KOPT-K1 (cell line): ENCODE measurements at regions not wholly inside any gene's neighbourhood (a gene's known extent, or its start where the extent isn't known, plus 50 kb on each side); places are given as distances from the start of the nearest gene placed in this dataset.

Experiments used
- H3K27ac ChIP-seq: fragments of 200-600 bp; sonication (generic); 2 replicates; pipeline ENCODE4 v1.5.1; 2016; ENCODE audit warnings: antibody characterized with exemption, mild to moderate bottlenecking, low read depth, low read length; ENCODE audit not compliant: poor library complexity, severe bottlenecking
- H3K36me3 ChIP-seq: fragments of 200-600 bp; sonication (generic); 2 replicates; pipeline ENCODE4 v1.5.1; 2017; ENCODE audit warnings: antibody characterized with exemption, mild to moderate bottlenecking, low read length, moderate library complexity; ENCODE audit not compliant: insufficient read depth
- H3K9me3 ChIP-seq: fragments of 200-600 bp; sonication (generic); 2 replicates; pipeline ENCODE4 v1.5.1; 2017; ENCODE audit warnings: antibody characterized with exemption, low read length, mild to moderate bottlenecking; ENCODE audit not compliant: insufficient read depth, poor library complexity, severe bottlenecking

- Histone ChIP-seq H3K36me3 (no peaks in the 10 kb centered on the region), H3K27ac (no peak overlapping the region), H3K9me3 (no peaks in the 10 kb centered on the region)
These were observed 674.5 kb downstream of the HDGFL1 start for GRCh38 chr6:23243854-23244253.

GRCh38 chr6:23244300-23244699, 674.9 kb downstream of the HDGFL1 start:
- H3K9me3 ChIP-seq: no peaks in the 10 kb centered on the region
- no peak overlapping the region for H3K27ac ChIP-seq
- H3K36me3 ChIP-seq: no peaks in the 10 kb centered on the region

GRCh38 chr6:23245572-23245971, 676.2 kb downstream of the HDGFL1 start:
- no peaks in the 10 kb centered on the region for H3K36me3 ChIP-seq
- no peaks in the 10 kb centered on the region for H3K9me3 ChIP-seq
- H3K27ac ChIP-seq: no peak overlapping the region

GRCh38 chr6:23246896-23247295, 677.5 kb downstream of the HDGFL1 start:
- H3K27ac ChIP-seq: no peak overlapping the region
- no peaks in the 10 kb centered on the region for H3K9me3 ChIP-seq
- H3K36me3 ChIP-seq: no peaks in the 10 kb centered on the region

GRCh38 chr6:23250556-23250955, 681.2 kb downstream of the HDGFL1 start:
- H3K27ac ChIP-seq: no peak overlapping the region
- no peaks in the 10 kb centered on the region for H3K36me3 ChIP-seq
- no peaks in the 10 kb centered on the region for H3K9me3 ChIP-seq

- Histone ChIP-seq H3K9me3 (no peaks in the 10 kb centered on the region), H3K27ac (no peak overlapping the region), H3K36me3 (no peaks in the 10 kb centered on the region)
These were observed 693.5 kb downstream of the HDGFL1 start for GRCh38 chr6:23262864-23263263.

GRCh38 chr6:23265270-23265669, 695.9 kb downstream of the HDGFL1 start:
- Histone ChIP-seq H3K36me3 (no peaks in the 10 kb centered on the region), H3K9me3 (no peaks in the 10 kb centered on the region), H3K27ac (no peak overlapping the region)

- H3K27ac ChIP-seq: no peak overlapping the region
- H3K36me3 ChIP-seq: no peaks in the 10 kb centered on the region
- no peaks in the 10 kb centered on the region for H3K9me3 ChIP-seq
These were observed 697.2 kb downstream of the HDGFL1 start for GRCh38 chr6:23266536-23266935.

GRCh38 chr6:23267651-23268050, 698.3 kb downstream of the HDGFL1 start:
- H3K36me3 ChIP-seq: no peaks in the 10 kb centered on the region
- H3K27ac ChIP-seq: no peak overlapping the region
- no peaks in the 10 kb centered on the region for H3K9me3 ChIP-seq

- Histone ChIP-seq H3K36me3 (no peaks in the 10 kb centered on the region), H3K27ac (no peak overlapping the region), H3K9me3 (no peaks in the 10 kb centered on the region)
These were observed 699.0 kb downstream of the HDGFL1 start for GRCh38 chr6:23268348-23268747.

GRCh38 chr6:23269436-23269835, 700.1 kb downstream of the HDGFL1 start:
- H3K36me3 ChIP-seq: no peaks in the 10 kb centered on the region
- H3K27ac ChIP-seq: no peak overlapping the region
- H3K9me3 ChIP-seq: no peaks in the 10 kb centered on the region

GRCh38 chr6:23272536-23272935, 703.2 kb downstream of the HDGFL1 start:
- H3K9me3 ChIP-seq: no peaks in the 10 kb centered on the region

GRCh38 chr6:23277521-23278179, 708.3 kb downstream of the HDGFL1 start:
- no peak overlapping the region for H3K27ac ChIP-seq
- no peaks in the 10 kb centered on the region for H3K36me3 ChIP-seq
- no peaks in the 10 kb centered on the region for H3K9me3 ChIP-seq

More at GRCh38 chr6:23272536-23272935, 703.2 kb downstream of the HDGFL1 start:
- Histone ChIP-seq H3K36me3 (no peaks in the 10 kb centered on the region), H3K27ac (no peak overlapping the region)

- H3K36me3 ChIP-seq: no peaks in the 10 kb centered on the region
- no peaks in the 10 kb centered on the region for H3K9me3 ChIP-seq
- no peak overlapping the region for H3K27ac ChIP-seq
These were observed 708.8 kb downstream of the HDGFL1 start for GRCh38 chr6:23278180-23278532.

GRCh38 chr6:23280437-23280836, 711.1 kb downstream of the HDGFL1 start:
- no peak overlapping the region for H3K27ac ChIP-seq
- no peaks in the 10 kb centered on the region for H3K9me3 ChIP-seq
- H3K36me3 ChIP-seq: no peaks in the 10 kb centered on the region

GRCh38 chr6:23282252-23283021, 713.1 kb downstream of the HDGFL1 start:
- no peaks in the 10 kb centered on the region for H3K9me3 ChIP-seq
- no peaks in the 10 kb centered on the region for H3K36me3 ChIP-seq
- no peak overlapping the region for H3K27ac ChIP-seq
